ENCODE measurements at regions not wholly inside any gene's neighbourhood (a gene's known extent, or its start where the extent isn't known, plus 50 kb on each side); places are given as distances from the start of the nearest gene placed in this dataset.

DNA sequence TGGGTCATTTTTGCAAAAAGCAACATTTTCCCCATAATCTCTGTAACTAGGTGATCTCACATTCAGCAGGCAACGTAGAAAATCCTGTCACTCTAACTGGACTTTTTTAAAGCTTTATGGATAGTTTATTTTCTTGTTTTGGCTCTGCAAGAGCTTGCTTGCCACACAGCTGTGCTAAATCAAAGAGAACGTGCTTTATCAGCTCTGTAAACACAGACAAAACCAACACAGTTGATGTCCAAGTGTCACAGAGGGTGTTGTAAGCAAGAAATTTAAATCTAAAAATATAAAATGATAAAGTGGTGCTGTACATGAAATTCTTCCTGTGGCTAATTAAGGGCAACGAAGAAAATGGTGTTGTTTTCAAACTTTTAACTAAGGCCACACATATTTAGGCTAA is 97.5 kb upstream of the STAC start:
- DNase-seq (ENCODE audit: low spot score), result no peak

DNA sequence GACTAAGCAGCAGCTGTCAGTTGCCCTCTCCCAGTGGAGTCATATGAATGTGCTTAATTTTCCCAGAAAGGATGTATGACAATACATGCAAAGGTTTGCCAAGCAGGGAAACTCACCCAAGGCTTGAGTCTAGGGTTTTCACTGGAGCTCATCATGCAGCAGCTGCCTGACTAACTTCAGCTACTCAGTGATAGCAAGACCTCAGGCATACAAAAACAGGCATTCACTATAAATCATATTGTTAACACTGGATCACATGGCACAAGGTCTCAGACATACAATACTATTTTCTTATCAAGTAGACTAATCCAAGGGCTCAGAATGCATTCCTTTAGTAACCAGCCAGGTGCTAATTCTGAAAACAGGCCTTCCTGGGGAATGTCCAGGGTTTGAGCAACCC is 85.0 kb upstream of the STAC start:
- no peak for DNase-seq (ENCODE audit: low spot score)

DNA sequence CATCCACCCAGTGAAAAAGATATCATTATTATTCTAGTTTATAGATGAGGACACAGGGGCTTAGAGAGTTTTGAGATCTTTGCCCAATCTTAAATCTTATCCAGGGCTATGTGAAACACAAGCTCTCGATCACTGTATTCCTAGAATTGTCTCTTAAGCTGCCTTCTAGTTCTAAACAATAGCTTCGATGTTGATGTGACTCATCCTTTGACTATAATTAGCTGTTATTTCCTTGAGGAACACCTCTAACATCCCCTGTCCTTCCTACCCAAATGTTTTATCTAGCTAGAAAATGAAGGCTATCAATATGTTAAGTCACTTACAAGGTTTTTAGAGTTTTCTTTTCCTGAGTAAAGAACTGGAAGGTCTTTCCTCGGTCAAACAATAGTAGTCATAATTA is 83.1 kb upstream of the STAC start:
- no peak for DNase-seq (ENCODE audit: low spot score)

DNA sequence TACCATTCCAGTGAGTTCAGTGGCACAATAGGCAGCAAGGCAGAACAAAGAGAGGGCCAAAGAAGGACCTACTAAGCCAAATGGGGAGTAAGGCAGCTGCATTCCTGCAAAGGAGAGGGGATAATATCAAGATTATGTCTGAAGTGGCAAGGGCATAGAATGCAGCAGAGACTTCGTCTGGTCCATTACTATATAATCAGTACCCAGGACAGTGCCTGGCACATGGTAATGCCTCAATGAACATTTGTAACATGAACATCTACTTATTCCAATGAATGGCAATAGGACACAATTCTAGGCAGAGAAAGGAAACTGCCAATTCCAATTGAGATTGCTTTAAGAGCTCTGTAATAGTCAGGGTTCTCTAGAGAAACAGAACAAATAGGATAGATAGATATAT is 82.1 kb upstream of the STAC start:
- DNase-seq (ENCODE audit: low spot score), result no peak

DNA sequence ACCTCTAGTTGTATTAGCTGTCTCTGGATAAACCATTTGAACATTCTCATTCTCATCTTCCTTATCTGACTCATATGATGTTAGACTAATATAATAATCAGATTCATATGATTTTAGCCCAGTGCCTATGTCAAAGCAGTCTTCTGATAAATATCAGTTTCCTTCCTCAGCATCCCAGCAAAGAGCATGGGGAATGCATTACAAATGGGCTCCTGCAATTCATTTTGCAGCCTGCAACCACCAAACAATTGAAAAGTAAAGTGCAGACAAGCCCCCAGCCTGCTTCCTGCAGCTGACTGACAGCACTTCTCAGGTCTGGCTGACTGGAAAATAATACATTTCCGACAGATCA is 78.2 kb upstream of the STAC start:
- no peak for DNase-seq (ENCODE audit: low spot score)

DNA sequence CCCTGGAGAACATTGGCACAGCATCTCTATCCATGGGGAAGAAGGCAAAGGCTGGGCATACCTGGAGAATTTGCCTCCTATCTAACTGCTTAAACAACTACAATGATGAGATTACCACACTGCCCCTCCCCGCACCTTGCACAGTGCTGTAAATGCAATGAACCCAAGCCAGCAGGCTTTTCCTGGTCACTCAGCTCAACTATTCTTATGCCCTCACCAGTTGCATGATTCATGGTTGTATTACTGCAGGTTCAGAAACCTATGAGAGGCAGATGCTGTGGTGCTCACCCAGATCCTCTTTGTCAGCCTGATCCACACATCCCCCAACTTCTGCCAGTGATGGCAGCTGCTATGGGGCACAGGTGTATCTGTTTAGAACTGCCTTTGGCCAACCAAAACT is 77.7 kb upstream of the STAC start:
- DNase-seq (ENCODE audit: low spot score), result no peak

DNA sequence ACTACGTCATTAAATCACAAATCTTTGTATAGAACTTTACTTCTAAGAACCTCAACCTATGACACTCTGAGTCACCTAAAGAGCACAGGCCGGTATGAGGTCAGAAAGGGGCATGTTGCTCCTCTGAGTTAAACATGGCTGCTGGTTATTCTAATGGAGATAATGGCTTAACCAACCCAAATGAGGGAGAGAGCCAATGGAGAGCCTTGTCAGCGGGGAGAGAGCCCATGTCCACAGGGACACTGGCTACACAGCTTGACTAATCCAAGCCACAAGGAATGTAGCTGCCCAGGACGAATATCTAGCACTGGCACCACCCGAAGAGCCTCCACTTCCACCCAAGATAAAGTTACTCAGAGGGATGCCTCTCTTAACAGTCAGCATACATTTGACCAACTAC is 77.0 kb upstream of the STAC start:
- no peak for DNase-seq (ENCODE audit: low spot score)

DNA sequence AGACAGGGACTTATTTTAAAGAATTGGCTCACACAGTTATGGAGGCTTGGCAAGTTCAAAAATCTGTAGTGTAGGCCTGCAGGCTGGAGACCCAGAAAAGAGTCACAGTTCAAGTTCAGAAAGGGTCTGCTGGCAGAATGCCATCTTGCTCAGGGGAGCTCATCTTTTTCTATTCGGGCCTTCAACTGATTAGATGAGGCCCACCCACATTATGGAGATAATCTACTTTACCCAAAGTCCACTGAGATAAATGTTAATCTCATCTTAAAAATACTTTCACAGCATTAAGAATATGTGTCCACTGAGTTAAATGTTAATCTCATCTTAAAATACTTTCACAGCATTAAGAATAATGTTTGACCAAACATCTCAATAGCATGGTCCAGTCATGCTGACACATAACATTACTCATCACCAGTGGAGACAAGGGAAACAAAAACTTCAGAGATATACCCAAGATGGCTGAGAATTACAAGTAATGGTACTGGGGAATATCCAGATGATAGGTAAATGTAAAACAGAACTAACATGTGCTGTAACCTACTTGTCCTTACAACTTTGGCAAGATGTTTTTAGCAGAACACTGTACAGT is 74.3 kb upstream of the STAC start:
- no peak for DNase-seq (ENCODE audit: low spot score)

DNA sequence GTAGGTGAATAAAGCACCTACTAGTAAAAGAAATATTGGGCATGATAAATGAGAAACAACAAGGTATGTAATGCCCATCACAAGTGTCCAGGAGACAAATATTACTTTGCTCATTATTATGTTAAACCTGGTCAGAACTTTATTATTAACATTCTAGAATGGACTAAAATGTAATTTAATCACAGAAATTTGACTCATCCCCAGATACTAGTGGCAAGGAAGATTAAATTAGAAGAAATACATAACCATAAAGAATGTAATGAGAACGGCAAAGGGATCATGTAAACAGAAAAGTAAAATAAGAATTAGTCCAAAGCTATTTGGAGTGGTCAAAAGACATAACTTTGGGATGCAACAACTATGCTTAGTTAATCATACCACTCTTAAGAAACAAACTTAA is 71.2 kb upstream of the STAC start:
- no peak for DNase-seq (ENCODE audit: low spot score)

DNA sequence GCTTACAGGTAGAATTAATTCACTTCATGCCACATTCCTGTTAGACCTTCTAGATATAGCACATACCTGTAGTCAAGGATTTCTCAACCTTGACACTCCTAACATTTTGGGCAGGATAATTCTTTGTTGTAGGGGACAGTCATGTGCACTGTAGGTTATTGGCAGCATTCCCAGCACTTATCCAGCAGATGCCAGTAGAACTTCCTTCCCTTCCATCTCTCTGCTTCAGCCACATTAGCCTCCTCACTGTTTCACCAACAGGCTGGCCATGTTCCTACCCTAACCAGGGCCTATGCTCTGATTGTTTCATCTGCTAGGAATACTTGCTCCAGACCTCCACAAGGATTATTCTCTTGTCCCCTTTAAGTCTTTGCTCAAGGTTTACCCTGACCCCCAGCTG is 68.0 kb upstream of the STAC start:
- DNase-seq (ENCODE audit: low spot score), result no peak

DNA sequence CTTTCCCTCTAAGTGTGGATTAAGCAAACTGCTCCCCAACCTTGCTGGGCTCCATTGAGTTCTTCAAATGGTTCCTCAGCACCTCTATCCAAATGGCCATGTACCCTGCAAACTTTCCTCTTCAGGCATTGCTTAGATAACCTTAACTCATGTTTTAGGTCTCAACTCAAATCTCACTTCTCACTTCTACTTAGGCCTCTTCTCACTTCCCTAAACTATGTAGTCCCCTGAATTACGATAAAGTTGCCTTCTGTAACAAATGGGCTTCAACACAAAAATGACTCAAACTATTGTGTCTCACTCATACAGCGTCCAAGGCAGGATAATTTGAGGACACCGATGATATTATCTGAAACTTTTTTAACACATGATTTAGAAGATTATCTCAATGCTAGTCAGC is 62.4 kb upstream of the STAC start:
- no peak for DNase-seq (ENCODE audit: low spot score)

DNA sequence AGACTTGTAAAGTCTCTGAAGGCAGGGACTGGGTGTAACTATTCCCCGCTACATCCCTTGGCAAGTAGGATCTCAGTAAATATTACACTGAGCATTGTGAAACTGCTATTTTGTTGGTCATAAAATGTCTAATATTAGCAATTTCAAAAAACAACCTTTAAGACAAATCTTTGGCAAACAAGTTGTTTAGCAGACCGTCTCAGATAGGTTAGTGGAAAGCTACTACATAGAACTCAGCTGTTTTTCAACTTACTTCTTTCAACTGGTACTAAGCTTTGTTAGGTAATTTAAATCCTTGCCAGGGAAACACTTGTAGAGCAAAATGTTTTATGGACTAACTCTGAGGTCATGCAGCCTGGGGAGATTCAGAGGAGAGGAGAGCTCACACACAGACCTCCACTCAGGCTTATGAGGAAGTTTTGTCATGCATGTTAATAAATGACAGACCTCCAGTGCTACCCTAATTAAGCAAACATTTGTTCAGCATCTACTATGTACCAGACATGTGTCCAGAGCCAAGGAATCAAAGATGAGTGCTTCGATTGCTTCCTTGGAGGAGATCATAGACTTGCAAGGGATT is 61.6 kb upstream of the STAC start:
- no peak for DNase-seq (ENCODE audit: low spot score)

DNA sequence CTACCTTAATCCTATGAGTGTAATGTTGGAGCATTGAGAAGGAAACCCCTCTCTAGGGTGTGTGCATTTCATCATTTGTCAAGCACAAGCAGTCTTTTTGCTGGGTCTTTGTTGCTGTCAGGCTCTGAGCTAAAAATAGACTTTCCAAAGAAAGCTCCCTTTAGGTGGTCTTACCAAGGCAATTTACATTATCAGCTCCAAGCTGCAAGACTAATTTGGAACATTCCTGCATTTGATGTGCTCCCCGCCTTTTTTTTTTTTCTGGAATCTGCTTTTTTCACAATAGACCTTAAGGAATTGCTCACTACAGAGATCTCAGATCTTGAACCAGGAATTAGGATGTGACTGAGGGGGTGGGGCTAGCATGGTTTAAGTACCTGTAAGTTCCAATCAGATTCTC is 60.6 kb upstream of the STAC start:
- no peak for DNase-seq (ENCODE audit: low spot score)
